ENCODE measurements at regions not wholly inside any gene's neighbourhood (a gene's known extent, or its start where the extent isn't known, plus 50 kb on each side); places are given as distances from the start of the nearest gene placed in this dataset.

- no peak overlapping the region for H3K27ac ChIP-seq
- no peaks in the 10 kb centered on the region for H3K4me1 ChIP-seq
- ATAC-seq = no peak
- H3K36me3 ChIP-seq = no peaks in the 10 kb centered on the region
- H3K4me3 ChIP-seq = no peak overlapping the region
- TF ChIP-seq CTCF (IDR thresholded peaks at IDR 0.05) = no peak
- no peaks in the 10 kb centered on the region for H3K27me3 ChIP-seq
- H3K9me3 ChIP-seq = no peaks in the 10 kb centered on the region
- DNase-seq = no peak
- intact Hi-C loops (cut with DNase I) = no loop called here
These were observed 229.8 kb upstream of the TEX13C start for GRCh38 chrX:125089761-125090445.

- H3K36me3 ChIP-seq = no peaks in the 10 kb centered on the region
- intact Hi-C loops (cut with DNase I) = no loop called here
- ATAC-seq = no peak
- H3K4me1 ChIP-seq = no peaks in the 10 kb centered on the region
- no peaks in the 10 kb centered on the region for H3K9me3 ChIP-seq
- DNase-seq = no peak
- TF ChIP-seq CTCF (IDR thresholded peaks at IDR 0.05) = no peak
- no peaks in the 10 kb centered on the region for H3K27me3 ChIP-seq
- H3K27ac ChIP-seq = no peak overlapping the region
- H3K4me3 ChIP-seq = no peak overlapping the region
These were observed 225.8 kb upstream of the TEX13C start for GRCh38 chrX:125093852-125094251.

GRCh38 chrX:125094901-125095300 lies 224.8 kb upstream of the TEX13C start:
- intact Hi-C loops (cut with DNase I) = no loop called here
- Histone ChIP-seq H3K36me3 (no peaks in the 10 kb centered on the region), H3K27me3 (no peaks in the 10 kb centered on the region), H3K9me3 (no peaks in the 10 kb centered on the region), H3K4me1 (no peaks in the 10 kb centered on the region), H3K4me3 (no peak overlapping the region), H3K27ac (no peak overlapping the region)
- DNase-seq (no peak), ATAC-seq (no peak)
- no peak for TF ChIP-seq CTCF (IDR thresholded peaks at IDR 0.05)

GRCh38 chrX:125096469-125096868 lies 223.2 kb upstream of the TEX13C start:
- Histone ChIP-seq H3K4me1 (no peaks in the 10 kb centered on the region), H3K9me3 (no peaks in the 10 kb centered on the region), H3K4me3 (no peak overlapping the region), H3K27ac (no peak overlapping the region), H3K27me3 (no peaks in the 10 kb centered on the region), H3K36me3 (no peaks in the 10 kb centered on the region)
- DNase-seq = no peak
- TF ChIP-seq CTCF (IDR thresholded peaks at IDR 0.05) = no peak
- no peak for ATAC-seq
- intact Hi-C loops (cut with DNase I) = no loop called here

GRCh38 chrX:125096870-125097269 lies 222.8 kb upstream of the TEX13C start:
- H3K27ac ChIP-seq = no peak overlapping the region
- H3K36me3 ChIP-seq = no peaks in the 10 kb centered on the region
- no peaks in the 10 kb centered on the region for H3K9me3 ChIP-seq
- no peak for TF ChIP-seq CTCF (IDR thresholded peaks at IDR 0.05)
- no peaks in the 10 kb centered on the region for H3K4me1 ChIP-seq
- ATAC-seq (no peak), DNase-seq (no peak)
- no peaks in the 10 kb centered on the region for H3K27me3 ChIP-seq
- no peak overlapping the region for H3K4me3 ChIP-seq
- intact Hi-C loops (cut with DNase I) = no loop called here

Measured in upper lobe of right lung (tissue), 1 donor.